ENCODE measurements at regions not wholly inside any gene's neighbourhood (a gene's known extent, or its start where the extent isn't known, plus 50 kb on each side); places are given as distances from the start of the nearest gene placed in this dataset.

DNA sequence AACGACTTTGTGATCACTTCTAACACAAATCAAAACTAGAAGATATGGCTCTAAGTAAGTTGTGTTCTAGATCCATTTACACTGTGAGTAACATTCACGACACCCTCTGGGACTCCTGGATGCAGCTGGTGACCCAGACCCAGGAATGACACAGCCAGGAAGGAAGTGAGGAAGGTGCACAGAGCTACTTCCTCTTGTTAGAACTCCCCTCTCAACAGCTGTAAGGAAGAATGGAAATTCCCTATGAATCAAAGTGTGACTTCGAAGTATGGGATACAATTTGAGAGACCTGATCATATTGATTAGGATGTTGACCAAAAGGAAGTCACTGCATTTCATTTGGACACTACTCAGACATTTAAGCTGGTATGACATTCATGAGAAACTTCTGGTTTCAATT is 185.3 kb downstream of the NRIP1 start:
- TF ChIP-seq, protein P1, sequence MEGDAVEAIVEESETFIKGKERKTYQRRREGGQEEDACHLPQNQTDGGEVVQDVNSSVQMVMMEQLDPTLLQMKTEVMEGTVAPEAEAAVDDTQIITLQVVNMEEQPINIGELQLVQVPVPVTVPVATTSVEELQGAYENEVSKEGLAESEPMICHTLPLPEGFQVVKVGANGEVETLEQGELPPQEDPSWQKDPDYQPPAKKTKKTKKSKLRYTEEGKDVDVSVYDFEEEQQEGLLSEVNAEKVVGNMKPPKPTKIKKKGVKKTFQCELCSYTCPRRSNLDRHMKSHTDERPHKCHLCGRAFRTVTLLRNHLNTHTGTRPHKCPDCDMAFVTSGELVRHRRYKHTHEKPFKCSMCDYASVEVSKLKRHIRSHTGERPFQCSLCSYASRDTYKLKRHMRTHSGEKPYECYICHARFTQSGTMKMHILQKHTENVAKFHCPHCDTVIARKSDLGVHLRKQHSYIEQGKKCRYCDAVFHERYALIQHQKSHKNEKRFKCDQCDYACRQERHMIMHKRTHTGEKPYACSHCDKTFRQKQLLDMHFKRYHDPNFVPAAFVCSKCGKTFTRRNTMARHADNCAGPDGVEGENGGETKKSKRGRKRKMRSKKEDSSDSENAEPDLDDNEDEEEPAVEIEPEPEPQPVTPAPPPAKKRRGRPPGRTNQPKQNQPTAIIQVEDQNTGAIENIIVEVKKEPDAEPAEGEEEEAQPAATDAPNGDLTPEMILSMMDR (conservative IDR thresholded peaks at IDR 0.05; ENCODE audit: low read length), result no peak
- no peak for TF ChIP-seq EZH2phosphoT487 (IDR thresholded peaks at IDR 0.05; ENCODE audit: borderline replicate concordance, low read depth, low read length)
